DMS53 treated with DMSO at 0.1 percent for 48 hours (cell line): ENCODE measurements at regions not wholly inside any gene's neighbourhood (a gene's known extent, or its start where the extent isn't known, plus 50 kb on each side); places are given as distances from the start of the nearest gene placed in this dataset.

ENCODE experiments used
- DNase-seq: peaks from one replicate; lab custom pipeline; 2025; ENCODE audit not compliant: unreplicated experiment; lab: John Stamatoyannopoulos, UW

GRCh38 chr9:115599898-115600297 is 481.9 kb upstream of the TNC start:
- no peak for DNase-seq

- DNase-seq, result no peak
Measured at GRCh38 chr9:115601434-115601833, 483.5 kb upstream of the TNC start.

- no peak for DNase-seq
Measured at GRCh38 chr9:115604831-115605483, 487.0 kb upstream of the TNC start.

GRCh38 chr9:115606838-115607237 is 488.9 kb upstream of the TNC start:
- no peak for DNase-seq

- DNase-seq, result no peak
Measured at GRCh38 chr9:115614326-115614999, 496.5 kb upstream of the TNC start.

- no peak for DNase-seq
Measured at GRCh38 chr9:115615000-115615401, 497.0 kb upstream of the TNC start.

GRCh38 chr9:115615821-115616665 is 498.1 kb upstream of the TNC start:
- DNase-seq, result no peak

- DNase-seq, result no peak
Measured at GRCh38 chr9:115616666-115617239, 498.8 kb upstream of the TNC start.

GRCh38 chr9:115625251-115625650 is 507.3 kb upstream of the TNC start:
- no peak for DNase-seq

- no peak for DNase-seq
Measured at GRCh38 chr9:115625954-115626353, 508.0 kb upstream of the TNC start.

GRCh38 chr9:115627511-115627910 is 509.6 kb upstream of the TNC start:
- no peak for DNase-seq

- DNase-seq, result no peak
Measured at GRCh38 chr9:115628426-115628825, 510.5 kb upstream of the TNC start.

- DNase-seq, result no peak
Measured at GRCh38 chr9:115629879-115630840, 512.2 kb upstream of the TNC start.

GRCh38 chr9:115632391-115632790 is 514.4 kb upstream of the TNC start:
- DNase-seq, result no peak

- DNase-seq, result no peak
Measured at GRCh38 chr9:115633104-115633503, 515.1 kb upstream of the TNC start.

- DNase-seq, result no peak
Measured at GRCh38 chr9:115635680-115636383, 517.8 kb upstream of the PAPPA start.

GRCh38 chr9:115636596-115636995 is 517.0 kb upstream of the PAPPA start:
- DNase-seq, result no peak

- no peak for DNase-seq
Measured at GRCh38 chr9:115637661-115638060, 515.9 kb upstream of the PAPPA start.

- no peak for DNase-seq
Measured at GRCh38 chr9:115640887-115641286, 512.7 kb upstream of the PAPPA start.

GRCh38 chr9:115642285-115642684 is 511.3 kb upstream of the PAPPA start:
- DNase-seq, result no peak
